HepG2 (cell line): ENCODE measurements at regions not wholly inside any gene's neighbourhood (a gene's known extent, or its start where the extent isn't known, plus 50 kb on each side); places are given as distances from the start of the nearest gene placed in this dataset.

Source experiments
- ATAC-seq: fragments of 200-7000 bp; cut with Tn5 transposase; 3 replicates; pipeline ENCODE4 v1.9.1; 2020; ENCODE audit warnings: mild to moderate bottlenecking, moderate library complexity
- BruUV-seq: library from RNA; stranded (reverse); fragments of 400-500 nt; replicated peaks from 2 replicates; lab custom pipeline; 2021; lab: Mats Ljungman, UMichigan
- CTCF ChIA-PET: fragments of 300-600 bp; formaldehyde crosslinking; extraction: SDS; loops from one replicate; lab custom pipeline; 2021; ENCODE audit warnings: low total read pairs, inconsistent platforms, low intra/inter-chr PET ratio; lab: Yijun Ruan, JAX
- POLR2A ChIA-PET: fragments of 350-600 bp; sonication (Branson Sonifier 250); formaldehyde crosslinking; loops from one replicate; lab custom pipeline; 2020; ENCODE audit warnings: antibody characterized with exemption, inconsistent platforms; lab: Yijun Ruan, JAX
- DNase-seq: peaks from one replicate; pipeline ENCODE4 v3.0.0-alpha.2; 2015; ENCODE audit warnings: low spot score
- FAIRE-seq: peaks from 3 replicates; lab custom pipeline; 2011; peaks lifted over from hg19 to GRCh38; lab: Jason Lieb, UNC
- H2AFZ ChIP-seq: one replicate; pipeline ENCODE4 v1.6.1; 2011; ENCODE audit warnings: low read length, inconsistent platforms
- H3K27ac ChIP-seq: fragments of 300-600 bp; 3 replicates; pipeline ENCODE4 v1.8.0; 2011; ENCODE audit warnings: mixed run types, mild to moderate bottlenecking, mixed read lengths, low read length, inconsistent platforms; ENCODE audit not compliant: insufficient read depth; ENCODE audit errors: extremely low read length
- H3K27me3 ChIP-seq, 2 experiments: fragments of 200-600 bp in 1 of 2; 2 replicates in 1 of 2; 3 replicates in 1 of 2; pipeline versions ENCODE4 v1.6.0 to v1.8.0; 2011; ENCODE audit warnings: low read length in 2 of 2, mild to moderate bottlenecking in 2 of 2, moderate library complexity in 2 of 2, inconsistent platforms in 1 of 2; ENCODE audit not compliant: insufficient read depth in 2 of 2, control insufficient read depth in 1 of 2
- H3K36me3 ChIP-seq, 2 experiments: fragments of 200-600 bp in 1 of 2; replicated peaks in 1 of 2; 2 replicates in 1 of 2; 3 replicates in 1 of 2; pipeline versions ENCODE4 v1.5.1 to v1.8.0; 2011; ENCODE audit warnings: low read length in 2 of 2, inconsistent platforms in 1 of 2; ENCODE audit not compliant: insufficient read depth in 2 of 2, control insufficient read depth in 1 of 2
- H3K4me1 ChIP-seq: 2 replicates; pipeline ENCODE4 v1.5.1; 2012; ENCODE audit warnings: low read length, inconsistent platforms; ENCODE audit not compliant: insufficient read depth
- H3K4me2 ChIP-seq: 2 replicates; pipeline ENCODE4 v1.6.0; 2011; ENCODE audit warnings: low read depth, low read length, inconsistent platforms
- H3K4me3 ChIP-seq, 3 experiments: fragments of 200-600 bp in 1 of 3; sonication (generic), shearing (Covaris generic) in 1 of 3; replicated peaks in 1 of 3; 2 replicates each; pipeline ENCODE4 v1.5.1; 2011 to 2016; ENCODE audit warnings: low read length in 3 of 3, inconsistent platforms in 2 of 3, low read depth in 2 of 3, mild to moderate bottlenecking in 2 of 3, control low read depth in 1 of 3, mixed read lengths in 1 of 3; ENCODE audit not compliant: insufficient read depth in 1 of 3
- H3K79me2 ChIP-seq: one replicate; pipeline ENCODE4 v1.6.1; 2011; ENCODE audit warnings: low read length, inconsistent platforms; ENCODE audit not compliant: insufficient read depth
- H3K9ac ChIP-seq: 2 replicates; pipeline ENCODE4 v1.6.0; 2011; ENCODE audit warnings: mild to moderate bottlenecking, low read depth, low read length, inconsistent platforms; ENCODE audit not compliant: insufficient read depth
- H3K9me3 ChIP-seq: 2 replicates; pipeline ENCODE4 v1.5.1; 2012; ENCODE audit warnings: mild to moderate bottlenecking, low read length
- H4K20me1 ChIP-seq: 2 replicates; pipeline ENCODE4 v1.6.0; 2011; ENCODE audit warnings: inconsistent platforms, mild to moderate bottlenecking, low read length, moderate library complexity; ENCODE audit not compliant: insufficient read depth
- BCL3 ChIP-seq: sonication (generic); formaldehyde crosslinking; IDR thresholded peaks from 2 replicates; pipeline ENCODE4 v1.5.1; 2020; ENCODE audit warnings: mild to moderate bottlenecking, missing genetic modification reagents, moderate library complexity
- CAMTA2 ChIP-seq: sonication (generic); formaldehyde crosslinking; IDR thresholded peaks from 2 replicates; pipeline ENCODE4 v1.4.0; 2020; ENCODE audit warnings: mild to moderate bottlenecking, missing genetic modification reagents, borderline replicate concordance
- GATAD2A ChIP-seq: IDR thresholded peaks from 2 replicates; pipeline ENCODE4 v1.6.1; 2016
- GLMP ChIP-seq: sonication (generic); formaldehyde crosslinking; IDR thresholded peaks from 2 replicates; pipeline ENCODE4 v1.9.0; 2021; ENCODE audit warnings: missing genetic modification reagents, mild to moderate bottlenecking, borderline replicate concordance
- GTF2F1 ChIP-seq: fragments of 150-350 bp; IDR thresholded peaks from 2 replicates; pipeline ENCODE4 v1.6.1; 2014; ENCODE audit warnings: low read length
- MAF1 ChIP-seq: sonication (generic); formaldehyde crosslinking; IDR thresholded peaks from 2 replicates; pipeline ENCODE4 v1.5.0; 2020; ENCODE audit warnings: missing genetic modification reagents, borderline replicate concordance
- PCBP2 ChIP-seq: fragments of 200-400 bp; formaldehyde crosslinking; optimal IDR thresholded peaks from 2 replicates; pipeline ENCODE3; 2018; ENCODE audit warnings: low read length, low read depth; ENCODE audit not compliant: poor library complexity, severe bottlenecking
- PHF5A ChIP-seq: IDR thresholded peaks from one replicate; pipeline ENCODE4 v1.6.1; 2018; ENCODE audit warnings: low read depth, missing genetic modification reagents; ENCODE audit not compliant: unreplicated experiment
- RBAK ChIP-seq: sonication (generic); formaldehyde crosslinking; IDR thresholded peaks from 2 replicates; pipeline ENCODE4 v1.5.1; 2020; ENCODE audit warnings: mild to moderate bottlenecking, missing genetic modification reagents
- SETDB1 ChIP-seq: sonication (generic); formaldehyde crosslinking; IDR thresholded peaks from 2 replicates; pipeline ENCODE4 v1.5.1; 2020; ENCODE audit warnings: missing genetic modification reagents, mild to moderate bottlenecking, borderline replicate concordance
- SMAD9 ChIP-seq: sonication (generic); formaldehyde crosslinking; IDR thresholded peaks from 2 replicates; pipeline ENCODE4 v1.5.1; 2020; ENCODE audit warnings: mild to moderate bottlenecking, missing genetic modification reagents
- TIGD3 ChIP-seq: sonication (generic); formaldehyde crosslinking; IDR thresholded peaks from 2 replicates; pipeline ENCODE4 v1.5.1; 2020; ENCODE audit warnings: mild to moderate bottlenecking, missing genetic modification reagents, borderline replicate concordance
- TP53 ChIP-seq: sonication (generic); formaldehyde crosslinking; conservative IDR thresholded peaks from 2 replicates; pipeline ENCODE4 v1.4.0; 2020; ENCODE audit warnings: missing genetic modification reagents
- ZFP1 ChIP-seq: IDR thresholded peaks from 2 replicates; pipeline ENCODE4 v1.6.1; 2016
- ZNF343 ChIP-seq: sonication (generic); formaldehyde crosslinking; IDR thresholded peaks from 2 replicates; pipeline ENCODE4 v1.4.0; 2020; ENCODE audit warnings: mild to moderate bottlenecking, missing genetic modification reagents
- ZNF577 ChIP-seq: sonication (generic); formaldehyde crosslinking; IDR thresholded peaks from 2 replicates; pipeline ENCODE4 v1.4.0; 2020; ENCODE audit warnings: mild to moderate bottlenecking, low read depth, missing genetic modification reagents, borderline replicate concordance
- WGBS: methylation state at CpG from one replicate; pipeline ENCODE4 v1.1.6; 2017; ENCODE audit warnings: low lambda C conversion rate; 5-methylcytosine and 5-hydroxymethylcytosine counted together
- in situ Hi-C: cut with HindIII; loops from 2 replicates; pipeline ENCODE4 v1.10.0; 2017; ENCODE audit warnings: low pct_unique_long_range_greater_than_20kb; ENCODE audit not compliant: extremely low pct_ligation_motif_present
- intact Hi-C: fragments of 100-400 bp; cut with micrococcal nuclease; formaldehyde crosslinking; loops from one replicate; pipeline ENCODE4 v1.10.0; 2022; ENCODE audit not compliant: unreplicated experiment

GRCh38 chr13:94933230-94933751 lies 220.9 kb upstream of the SOX21 start:
- Histone ChIP-seq H3K36me3 (no peaks in the 10 kb centered on the region), H3K9me3 (peaks cover 17% of the 10 kb centered on the region), H2AFZ (no peak overlapping the region), H3K4me1 (no peaks in the 10 kb centered on the region), H3K27me3 (no peaks in the 10 kb centered on the region; a peak in 1 of 5 replicates), H3K4me2 (no peak overlapping the region), H3K79me2 (no peaks in the 10 kb centered on the region), H3K27ac (no peak overlapping the region), H3K9ac (no peak overlapping the region), H3K4me3 (no peak overlapping the region), H4K20me1 (no peaks in the 10 kb centered on the region)
- ChIA-PET POLR2A (no interaction called here), CTCF (no interaction called here)
- FAIRE-seq (no peak), ATAC-seq (no peak), DNase-seq (no peak)
- intact Hi-C loops (no loop called here), in situ Hi-C loops (no loop called here)
- WGBS: 0% methylated on average over 4 of the region's 4 CpGs
- BruUV-seq: no TSS peak
- TF ChIP-seq ZFP1 (CRISPR knock-in tag) (peak; percentile 91; the same call in 1 of the 2 replicates), TP53 (peak; percentile 90; the same call in 1 of the 2 replicates), GLMP (CRISPR knock-in tag) (no peak)

- no peak overlapping the region for H3K4me2 ChIP-seq
- FAIRE-seq: no peak
- ATAC-seq: no peak
- POLR2A ChIA-PET: no interaction called here
- 24% methylated on average over 5 of the region's 5 CpGs for WGBS
- TF ChIP-seq SETDB1 (CRISPR knock-in tag) (no peak), BCL3 (CRISPR knock-in tag) (no peak), TIGD3 (no peak), MAF1 (CRISPR knock-in tag) (no peak), GTF2F1 (no peak), PCBP2 (no peak), ZNF577 (CRISPR knock-in tag) (no peak), RBAK (CRISPR knock-in tag) (no peak), PHF5A (CRISPR knock-in tag) (no peak), SMAD9 (CRISPR knock-in tag) (no peak), CAMTA2 (CRISPR knock-in tag) (no peak), ZNF343 (no peak), GATAD2A (CRISPR knock-in tag) (no peak)
- TF ChIP-seq, all 625 proteins: peak for 0
- Histone ChIP-seq H3K4me3 (no peak overlapping the region), H3K36me3 (no peaks in the 10 kb centered on the region), H3K79me2 (no peaks in the 10 kb centered on the region), H3K27me3 (no peaks in the 10 kb centered on the region), H3K9ac (no peak overlapping the region), H2AFZ (no peak overlapping the region), H4K20me1 (no peaks in the 10 kb centered on the region), H3K4me1 (no peaks in the 10 kb centered on the region), H3K27ac (no peak overlapping the region), H3K9me3 (peaks cover 8% of the 10 kb centered on the region)
- intact Hi-C loops: no loop called here
- no TSS peak for BruUV-seq
- DNase-seq: no peak
- in situ Hi-C loops: no loop called here
- CTCF ChIA-PET: no interaction called here
Measured at GRCh38 chr13:94928127-94928775, 215.9 kb upstream of the SOX21 start.
